H1 (cell line): ENCODE measurements at regions not wholly inside any gene's neighbourhood (a gene's known extent, or its start where the extent isn't known, plus 50 kb on each side); places are given as distances from the start of the nearest gene placed in this dataset.

Source experiments
- CTCF ChIA-PET: fragments of 300-600 bp; sonication (Branson Sonifier 250); formaldehyde crosslinking; loops from one replicate; lab custom pipeline; 2021; ENCODE audit not compliant: partially characterized antibody; lab: Charles Lee
- POLR2A ChIA-PET: fragments of 300-600 bp; sonication (Branson Sonifier 250); formaldehyde crosslinking; loops from one replicate; lab custom pipeline; 2021; ENCODE audit warnings: inconsistent platforms; ENCODE audit not compliant: partially characterized antibody; lab: Charles Lee
- DNase-seq, 2 experiments: peaks; one replicate each; pipeline versions ENCODE4 v3.0.0 to v3.0.0-alpha.2; 2010 to 2022; ENCODE audit warnings: low spot score in 2 of 2, low read depth in 1 of 2, mixed read lengths in 1 of 2
- FAIRE-seq: peaks from 2 replicates; lab custom pipeline; 2011; peaks lifted over from hg19 to GRCh38; lab: Jason Lieb, UNC
- H2AFZ ChIP-seq: 2 replicates; pipeline ENCODE4 v1.8.1; 2012; ENCODE audit warnings: low read length, inconsistent platforms
- H2AK5ac ChIP-seq: 2 replicates; pipeline ENCODE4 v1.6.1; 2013; ENCODE audit warnings: low read depth, low read length
- H2BK120ac ChIP-seq: replicated peaks from 2 replicates; pipeline ENCODE3; 2013; ENCODE audit warnings: low read depth, low read length, inconsistent platforms
- H2BK12ac ChIP-seq: 2 replicates; pipeline ENCODE4 v1.6.1; 2013; ENCODE audit warnings: low read depth, low read length
- H2BK15ac ChIP-seq: 2 replicates; pipeline ENCODE4 v1.6.1; 2013; ENCODE audit warnings: low read length
- H2BK20ac ChIP-seq: 2 replicates; pipeline ENCODE4 v1.6.1; 2013; ENCODE audit warnings: low read length
- H2BK5ac ChIP-seq: 2 replicates; pipeline ENCODE4 v1.6.1; 2013; ENCODE audit warnings: low read depth, low read length
- H3K14ac ChIP-seq: 2 replicates; pipeline ENCODE4 v1.6.1; 2013; ENCODE audit warnings: inconsistent platforms; ENCODE audit not compliant: insufficient read length
- H3K18ac ChIP-seq: 2 replicates; pipeline ENCODE4 v1.6.1; 2013; ENCODE audit warnings: low read length; ENCODE audit errors: extremely low read depth
- H3K23ac ChIP-seq: 2 replicates; pipeline ENCODE4 v1.6.1; 2013; ENCODE audit warnings: inconsistent platforms; ENCODE audit not compliant: insufficient read length
- H3K23me2 ChIP-seq: 2 replicates; pipeline ENCODE4 v1.6.1; 2013; ENCODE audit warnings: low read depth, low read length
- H3K27ac ChIP-seq: 2 replicates; pipeline ENCODE4 v1.6.1; 2011; ENCODE audit warnings: low read depth, low read length, inconsistent platforms
- H3K27me3 ChIP-seq, 4 experiments: replicated peaks in 1 of 4; 1 replicate in 1 of 4; 2 replicates in 3 of 4; pipeline versions ENCODE4 v1.6.1 to v1.8.1; 2011 to 2013; ENCODE audit warnings: low read length in 3 of 4, mild to moderate bottlenecking in 3 of 4, inconsistent platforms in 2 of 4, mixed read lengths in 2 of 4, moderate library complexity in 1 of 4; ENCODE audit not compliant: control insufficient read depth in 3 of 4, insufficient read depth in 3 of 4; ENCODE audit errors: extremely low read depth in 1 of 4
- H3K36me3 ChIP-seq, 4 experiments: 2 replicates each; pipeline versions ENCODE4 v1.6.1 to v1.8.1; 2011 to 2013; ENCODE audit warnings: mild to moderate bottlenecking in 4 of 4, low read length in 3 of 4, moderate library complexity in 2 of 4, control low read depth in 1 of 4, inconsistent platforms in 1 of 4; ENCODE audit not compliant: insufficient read depth in 4 of 4, control insufficient read depth in 2 of 4
- H3K4ac ChIP-seq: replicated peaks from 2 replicates; pipeline ENCODE3; 2013; ENCODE audit warnings: low read length, low read depth, mixed read lengths, inconsistent platforms; ENCODE audit not compliant: insufficient read length
- H3K4me1 ChIP-seq, 4 experiments: replicated peaks in 1 of 4; 1 replicate in 1 of 4; 2 replicates in 3 of 4; pipeline versions ENCODE4 v1.6.1 to v1.8.1; 2011 to 2013; ENCODE audit warnings: low read length in 3 of 4, inconsistent platforms in 2 of 4, mixed read lengths in 1 of 4; ENCODE audit not compliant: insufficient read depth in 4 of 4, control insufficient read depth in 3 of 4
- H3K4me2 ChIP-seq, 2 experiments: 2 replicates each; pipeline versions ENCODE4 v1.6.1 to v1.8.1; 2011 to 2013; ENCODE audit warnings: low read depth in 2 of 2, low read length in 2 of 2, control low read depth in 1 of 2, inconsistent platforms in 1 of 2, mild to moderate bottlenecking in 1 of 2; ENCODE audit not compliant: insufficient read depth in 1 of 2
- H3K4me3 ChIP-seq, 4 experiments: fragments of 200-600, 300-600 bp in 1 of 4; sonication (generic), shearing (Covaris generic), sonication (Bioruptor Twin) in 1 of 4; 2 replicates each; pipeline versions ENCODE4 v1.5.1 to v1.8.1; 2011 to 2016; ENCODE audit warnings: low read length in 4 of 4, low read depth in 3 of 4, control low read depth in 2 of 4, inconsistent platforms in 2 of 4, mild to moderate bottlenecking in 2 of 4, mixed read lengths in 1 of 4, moderate library complexity in 1 of 4; ENCODE audit not compliant: insufficient read depth in 2 of 4; ENCODE audit errors: extremely low read depth in 1 of 4
- H3K56ac ChIP-seq: replicated peaks from 2 replicates; pipeline ENCODE3; 2013; ENCODE audit warnings: low read depth, mild to moderate bottlenecking, mixed read lengths, low read length, inconsistent platforms; ENCODE audit not compliant: insufficient read length
- H3K79me1 ChIP-seq: 2 replicates; pipeline ENCODE4 v1.6.1; 2013; ENCODE audit warnings: low read depth, low read length, control low read depth
- H3K79me2 ChIP-seq, 2 experiments: 2 replicates each; pipeline versions ENCODE4 v1.6.1 to v1.8.1; 2012 to 2013; ENCODE audit warnings: low read length in 2 of 2, mild to moderate bottlenecking in 2 of 2, inconsistent platforms in 1 of 2; ENCODE audit not compliant: insufficient read depth in 2 of 2, control insufficient read depth in 1 of 2
- H3K9ac ChIP-seq, 4 experiments: replicated peaks in 1 of 4; 1 replicate in 1 of 4; 2 replicates in 3 of 4; pipeline versions ENCODE4 v1.6.1 to v1.8.1; 2011 to 2013; ENCODE audit warnings: low read depth in 3 of 4, low read length in 3 of 4, control low read depth in 2 of 4, mild to moderate bottlenecking in 2 of 4, moderate library complexity in 2 of 4, inconsistent platforms in 1 of 4; ENCODE audit errors: extremely low read depth in 1 of 4
- H3K9me3 ChIP-seq, 2 experiments: 2 replicates each; pipeline versions ENCODE4 v1.6.1 to v1.8.1; 2012 to 2013; ENCODE audit warnings: mild to moderate bottlenecking in 2 of 2, moderate library complexity in 2 of 2, control low read depth in 1 of 2, inconsistent platforms in 1 of 2, low read depth in 1 of 2, low read length in 1 of 2, mixed read lengths in 1 of 2; ENCODE audit not compliant: insufficient read depth in 2 of 2
- H4K20me1 ChIP-seq, 2 experiments: replicated peaks in 1 of 2; 2 replicates each; pipeline versions ENCODE3 to v1.8.1; 2011 to 2013; ENCODE audit warnings: inconsistent platforms in 2 of 2, low read length in 2 of 2, mild to moderate bottlenecking in 1 of 2; ENCODE audit not compliant: insufficient read depth in 2 of 2, control insufficient read depth in 1 of 2
- H4K5ac ChIP-seq: 2 replicates; pipeline ENCODE4 v1.6.1; 2013; ENCODE audit warnings: low read length, low read depth, mixed read lengths, inconsistent platforms; ENCODE audit not compliant: insufficient read length
- H4K8ac ChIP-seq: 2 replicates; pipeline ENCODE4 v1.8.0; 2013; ENCODE audit warnings: mild to moderate bottlenecking, moderate library complexity, low read length, inconsistent platforms; ENCODE audit not compliant: insufficient read depth; ENCODE audit errors: extremely low read depth
- H4K91ac ChIP-seq: replicated peaks from 2 replicates; pipeline ENCODE3; 2013; ENCODE audit warnings: low read length, mixed read lengths, inconsistent platforms; ENCODE audit not compliant: insufficient read length
- ASH2L ChIP-seq: fragments of 200-600, 300-600 bp; sonication (generic); IDR thresholded peaks from one replicate; pipeline ENCODE4 v1.7.1; 2017; ENCODE audit warnings: low read length
- ATF3 ChIP-seq: IDR thresholded peaks from 2 replicates; pipeline ENCODE4 v1.6.1; 2011; ENCODE audit warnings: low read depth, mild to moderate bottlenecking, low read length; ENCODE audit not compliant: insufficient read depth
- BCL11A ChIP-seq, 2 experiments: IDR thresholded peaks; one replicate each; pipeline ENCODE4 v1.6.1; 2011; ENCODE audit warnings: low read depth in 2 of 2, low read length in 2 of 2, mild to moderate bottlenecking in 2 of 2
- CHD1 ChIP-seq: IDR thresholded peaks from 2 replicates; pipeline ENCODE4 v1.6.1; 2012; ENCODE audit warnings: low read depth, low read length, improper control_type of control experiment
- CREB1 ChIP-seq: IDR thresholded peaks from 2 replicates; pipeline ENCODE4 v1.6.1; 2012; ENCODE audit warnings: inconsistent platforms
- E2F6 ChIP-seq: IDR thresholded peaks from 2 replicates; pipeline ENCODE4 v1.6.1; 2012; ENCODE audit warnings: inconsistent platforms
- KDM4A ChIP-seq: IDR thresholded peaks from one replicate; pipeline ENCODE4 v1.7.1; 2012; ENCODE audit warnings: low read depth, mild to moderate bottlenecking, moderate library complexity, low read length, inconsistent platforms; ENCODE audit not compliant: severe bottlenecking
- NRF1 ChIP-seq: IDR thresholded peaks from 2 replicates; pipeline ENCODE4 v1.6.1; 2011; ENCODE audit warnings: mild to moderate bottlenecking, low read depth, low read length, improper control_type of control experiment
- RXRA ChIP-seq: IDR thresholded peaks from 2 replicates; pipeline ENCODE4 v1.6.1; 2011; ENCODE audit warnings: low read depth, mild to moderate bottlenecking, low read length, moderate library complexity; ENCODE audit not compliant: insufficient read depth
- SAP30 ChIP-seq: fragments of 300-600 bp; sonication (generic); IDR thresholded peaks from 2 replicates; pipeline ENCODE4 v1.7.1; 2012; ENCODE audit warnings: low read length, moderate library complexity, mild to moderate bottlenecking, inconsistent platforms; ENCODE audit not compliant: insufficient read depth, insufficient replicate concordance
- SIN3A ChIP-seq, 2 experiments: IDR thresholded peaks in 1 of 2; conservative IDR thresholded peaks in 1 of 2; 2 replicates each; pipeline ENCODE4 v1.6.1; 2011 to 2012; ENCODE audit warnings: low read length in 2 of 2, improper control_type of control experiment in 1 of 2, low read depth in 1 of 2, mild to moderate bottlenecking in 1 of 2
- SP2 ChIP-seq: IDR thresholded peaks from 2 replicates; pipeline ENCODE4 v1.6.1; 2012; ENCODE audit warnings: mild to moderate bottlenecking, low read length, inconsistent platforms
- TCF12 ChIP-seq: IDR thresholded peaks from 2 replicates; pipeline ENCODE4 v1.6.1; 2011; ENCODE audit warnings: low read depth, mild to moderate bottlenecking, low read length
- TEAD4 ChIP-seq: IDR thresholded peaks from 2 replicates; pipeline ENCODE4 v1.6.1; 2012; ENCODE audit warnings: low read depth, low read length, inconsistent platforms, mixed read lengths
- WGBS, 2 experiments: shearing (Covaris generic) in 1 of 2; methylation state at CpG; one replicate each; pipeline versions ENCODE4 v1.1.6 to v1.1.7; 2013 to 2015; ENCODE audit warnings: low lambda C conversion rate in 2 of 2, mixed read lengths in 2 of 2, inconsistent platforms in 1 of 2, low coverage in 1 of 2, missing lambda C conversion rate in 1 of 2; ENCODE audit not compliant: insufficient replicate concordance in 2 of 2, insufficient coverage in 1 of 2, insufficient read length in 1 of 2; ENCODE audit errors: extremely low coverage in 1 of 2, missing lambda C conversion rate in 1 of 2; 5-methylcytosine and 5-hydroxymethylcytosine counted together

GRCh38 chr4:188411805-188412204, 272.6 kb downstream of the TRIML1 start:
- no peak overlapping the region for H2BK120ac ChIP-seq
- H3K18ac ChIP-seq, result no peak overlapping the region
- no peak for DNase-seq
- no peak overlapping the region for H3K56ac ChIP-seq
- 99% methylated on average over 24 of the region's 25 CpGs; no CpG with 5 or more reads in 1 of the 2 experiments for WGBS, 2 experiments
- no peak overlapping the region; the same call in 1 of the 2 replicates for H2AFZ ChIP-seq
- H4K91ac ChIP-seq, result no peak overlapping the region
- no peak overlapping the region for H3K4ac ChIP-seq
- no peaks in the 10 kb centered on the region for H3K79me2 ChIP-seq
- no peak overlapping the region for H3K4me3 ChIP-seq
- FAIRE-seq, result no peak
- no peak overlapping the region for H3K23ac ChIP-seq
- H3K9me3 ChIP-seq, result no peaks in the 10 kb centered on the region; a peak in 1 of 4 replicates
- CTCF ChIA-PET, result interaction anchor here (1.0 to 2.0 kb wide), 2 partner anchors 9 to 706 kb away, joined by 3 to 5 read pairs; no protein-coding TSS in a partner anchor
- POLR2A ChIA-PET, result no interaction called here
- H2BK15ac ChIP-seq, result no peak overlapping the region
- H3K27me3 ChIP-seq, result no peaks in the 10 kb centered on the region
- no peak overlapping the region for H4K8ac ChIP-seq
- H3K36me3 ChIP-seq, result no peaks in the 10 kb centered on the region
- no peak overlapping the region for H3K9ac ChIP-seq
- no peaks in the 10 kb centered on the region for H3K23me2 ChIP-seq
- no peak overlapping the region for H2BK12ac ChIP-seq
- H2BK5ac ChIP-seq, result no peak overlapping the region
- H3K4me1 ChIP-seq, result no peaks in the 10 kb centered on the region
- no peaks in the 10 kb centered on the region for H4K20me1 ChIP-seq
- no peak overlapping the region for H2BK20ac ChIP-seq
- no peak overlapping the region for H3K14ac ChIP-seq
- H2AK5ac ChIP-seq, result no peak overlapping the region
- H4K5ac ChIP-seq, result no peak overlapping the region
- no peak overlapping the region for H3K4me2 ChIP-seq
- no peak overlapping the region for H3K27ac ChIP-seq
- H3K79me1 ChIP-seq, result no peaks in the 10 kb centered on the region
- TF ChIP-seq NRF1 (no peak), SIN3A (conservative IDR thresholded peaks at IDR 0.05 in 1 of 2, IDR thresholded peaks at IDR 0.05 in 1 of 2; ENCODE audit: low read depth in 1 of 2, low read length in 2 of 2) (no peak), SP2 (no peak), TEAD4 (no peak), ATF3 (no peak), BCL11A (IDR thresholded peaks at IDR 0.05; ENCODE audit: low read depth in 2 of 2, low read length in 2 of 2) (no peak), TCF12 (no peak), E2F6 (no peak), CREB1 (no peak), ASH2L (no peak), KDM4A (no peak), CHD1 (no peak), RXRA (no peak), SAP30 (no peak)
